Activated T-cell treated with anti-CD3 and anti-CD28 coated beads for 48 hours (primary cell): ENCODE measurements at regions not wholly inside any gene's neighbourhood (a gene's known extent, or its start where the extent isn't known, plus 50 kb on each side); places are given as distances from the start of the nearest gene placed in this dataset.

Experiments
- DNase-seq: peaks from one replicate; pipeline ENCODE4 v3.0.0-alpha.2; 2020; ENCODE audit warnings: low read depth

DNA sequence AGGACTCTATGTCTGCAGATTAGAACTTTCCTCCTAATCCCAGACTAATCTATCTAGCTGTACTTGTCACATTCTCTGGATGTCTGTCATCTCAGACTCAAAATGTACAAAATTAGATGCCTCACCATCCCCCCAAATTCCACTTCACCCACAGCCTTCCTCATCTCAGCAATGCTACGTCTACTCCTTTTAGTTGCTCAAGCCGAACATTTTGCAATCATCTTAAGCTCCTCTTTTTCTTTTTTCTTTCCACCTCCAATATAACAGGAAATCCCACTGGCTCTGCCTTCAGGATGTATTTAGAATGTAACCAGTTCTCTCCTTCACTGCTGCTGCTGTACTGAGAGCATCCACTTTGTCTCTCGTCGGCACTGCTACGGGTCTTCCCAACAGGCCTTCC is 1091.8 kb downstream of the TBC1D22A start:
- DNase-seq, result no peak

DNA sequence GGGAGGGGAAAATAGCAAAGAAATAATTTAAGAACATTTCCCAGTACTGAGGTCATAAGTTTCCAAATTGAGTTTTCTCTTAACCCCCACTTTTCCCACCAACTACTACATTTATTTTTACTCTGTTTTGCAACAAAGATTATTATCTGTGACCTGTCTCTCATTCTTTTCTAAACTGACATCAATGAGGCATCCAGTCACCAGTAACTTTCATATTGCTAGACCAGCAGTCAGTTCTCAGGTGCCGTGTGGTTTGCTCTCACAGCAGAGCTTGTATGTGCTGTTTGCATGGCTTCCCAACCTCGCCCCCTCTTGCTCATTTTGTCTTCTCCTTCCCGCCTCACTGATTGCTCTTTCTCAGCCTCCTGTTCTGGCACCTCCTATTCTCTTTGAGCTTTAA is 1091.3 kb downstream of the TBC1D22A start:
- DNase-seq, result no peak

DNA sequence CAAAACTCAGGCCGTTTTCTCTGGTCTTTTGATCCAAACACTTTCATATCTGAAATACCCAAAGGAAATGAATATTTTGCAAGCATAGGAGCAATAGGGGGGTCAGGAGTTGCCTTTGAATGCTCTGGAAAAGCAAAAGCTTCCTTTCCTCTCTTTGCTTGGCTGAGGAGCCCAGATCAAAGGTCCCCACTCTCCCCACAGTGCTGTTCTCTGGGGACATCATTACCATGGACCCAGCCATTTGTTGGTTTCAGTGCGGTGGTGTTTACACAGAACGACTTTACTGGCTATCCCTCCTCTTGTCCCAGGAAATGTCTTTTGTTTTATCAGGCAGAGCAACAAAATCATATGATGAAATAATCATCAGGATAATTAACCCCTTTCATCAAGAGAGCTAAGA is 1089.1 kb downstream of the TBC1D22A start:
- no peak for DNase-seq

DNA sequence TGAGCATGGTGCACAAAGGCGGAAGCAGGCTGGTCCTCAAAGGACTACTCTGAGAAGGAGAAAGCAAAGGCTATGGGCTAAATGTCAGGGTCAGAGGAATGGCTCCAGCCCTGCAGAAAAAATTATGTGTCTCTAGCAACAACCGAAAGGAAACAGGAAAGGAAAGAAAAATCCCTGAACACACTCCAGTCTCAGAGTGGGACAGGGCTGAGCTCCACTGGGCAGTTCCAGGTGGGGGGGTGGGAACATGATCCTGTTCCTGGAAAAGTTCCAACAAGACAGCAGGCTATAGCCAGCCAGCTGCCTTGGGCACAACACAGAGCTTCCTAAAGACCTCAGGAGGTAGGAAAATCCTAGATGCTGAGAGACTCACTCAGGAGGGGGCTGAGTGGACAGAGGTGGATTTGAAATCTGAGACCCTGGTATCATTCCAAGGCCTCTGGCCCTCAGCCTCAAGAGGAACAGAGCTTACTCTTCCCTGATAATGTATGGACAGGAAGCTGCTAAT is 1088.2 kb downstream of the TBC1D22A start:
- DNase-seq, result no peak

DNA sequence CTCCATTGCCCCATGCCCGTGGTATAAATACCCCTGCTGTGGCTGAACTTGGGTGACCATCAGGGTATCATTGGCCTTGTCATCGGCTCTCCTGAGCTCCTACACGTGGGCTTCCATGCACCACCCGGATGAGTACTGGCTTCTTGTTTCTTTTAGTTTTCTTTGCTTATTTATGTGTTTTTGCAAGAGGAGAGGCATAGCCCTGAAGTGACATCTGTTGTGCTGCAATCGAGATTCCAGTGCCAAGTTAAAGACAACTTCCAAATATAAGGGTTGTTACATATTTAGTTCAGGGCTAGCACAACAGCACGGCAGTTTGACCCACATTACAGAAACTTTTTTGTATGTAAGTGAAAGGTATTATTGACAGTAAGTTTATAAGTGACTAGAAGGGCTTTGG is 1087.1 kb downstream of the TBC1D22A start:
- no peak for DNase-seq

DNA sequence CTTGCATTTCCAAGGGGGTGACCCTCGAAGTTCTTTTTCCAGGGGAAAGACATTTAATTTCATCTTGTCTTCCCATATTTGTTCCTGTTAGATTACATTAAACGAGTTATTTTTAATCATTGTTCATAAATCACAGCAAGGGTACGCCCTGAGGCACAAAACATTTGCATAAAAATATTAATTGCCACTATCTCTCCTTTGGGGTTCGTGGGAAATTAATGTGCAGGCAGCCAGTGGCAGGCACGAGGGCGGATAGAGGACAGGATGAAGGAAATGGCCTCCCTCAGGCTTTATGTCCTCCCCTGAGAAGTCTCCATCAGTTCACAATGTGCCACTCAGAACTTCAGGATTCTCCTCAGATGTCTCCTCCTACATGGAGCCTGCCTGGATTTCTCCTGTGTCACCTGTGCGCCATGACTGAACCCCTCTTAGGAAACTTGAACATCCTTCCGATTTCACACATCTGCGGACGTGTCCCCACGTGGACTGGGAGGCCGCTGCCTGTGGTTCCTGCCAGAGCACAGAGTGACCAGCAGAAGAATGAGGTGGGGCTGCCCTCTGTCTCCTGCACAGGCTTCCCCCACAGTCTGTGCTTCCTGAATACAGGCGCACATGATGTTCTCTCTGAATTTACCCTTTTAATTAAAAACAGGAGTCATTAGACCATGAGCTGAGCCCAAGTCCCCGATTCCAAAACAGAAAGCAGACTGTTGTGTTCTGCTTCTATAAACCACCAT is 1085.9 kb downstream of the TBC1D22A start:
- no peak for DNase-seq

DNA sequence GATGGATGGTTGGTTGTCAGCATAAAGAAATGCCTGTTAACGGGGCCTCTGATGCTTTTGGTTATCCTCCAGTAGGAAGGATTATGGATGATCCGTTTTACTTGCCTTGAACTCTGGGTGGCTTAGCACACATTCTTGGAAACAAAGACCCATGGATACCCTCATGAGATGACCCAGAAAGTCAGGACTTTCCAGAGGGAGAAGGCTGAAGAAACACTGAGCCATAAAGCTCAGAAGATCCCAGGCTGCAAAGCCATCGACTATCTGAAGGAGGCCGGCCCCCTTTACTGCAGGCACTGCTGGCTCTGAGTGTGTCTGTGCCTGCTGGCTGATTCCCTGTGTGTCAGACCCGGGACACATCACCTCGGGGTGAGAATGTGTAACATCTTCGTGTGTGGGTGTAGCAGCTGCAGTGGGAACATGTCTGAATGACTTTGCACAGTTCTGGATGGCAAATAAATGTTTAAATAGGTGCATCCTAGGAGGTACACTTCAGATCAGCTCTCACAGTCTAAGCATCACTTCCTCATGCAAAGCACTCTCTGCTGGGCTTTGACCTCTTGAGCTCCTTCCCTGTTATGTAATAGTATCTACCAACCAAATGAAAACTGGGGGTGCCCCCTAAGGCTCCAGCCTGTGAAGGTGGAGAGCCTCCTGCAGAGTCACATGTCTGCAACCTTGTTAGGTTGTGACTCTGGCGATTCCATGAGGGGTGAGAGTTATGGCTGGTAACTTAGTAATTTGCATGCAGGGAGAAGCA is 1084.9 kb downstream of the TBC1D22A start:
- DNase-seq, result no peak

DNA sequence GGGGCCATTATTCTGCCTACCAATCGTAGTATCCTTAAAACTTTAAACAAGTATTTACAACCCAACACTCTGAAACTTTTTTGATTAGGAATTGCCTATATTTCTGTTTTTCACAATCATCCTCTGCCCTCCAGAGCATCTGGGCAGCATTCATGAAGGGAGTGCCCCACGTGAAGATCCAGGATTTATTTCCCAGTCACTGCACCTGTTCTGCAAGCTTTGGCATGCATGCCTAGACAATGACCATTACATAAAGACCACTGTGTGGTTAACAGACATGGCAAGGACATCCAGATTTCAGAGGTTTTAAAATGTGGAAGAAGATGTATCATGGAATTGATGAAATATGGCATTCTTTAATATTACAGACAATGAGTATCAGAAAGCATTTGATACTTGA is 1083.8 kb downstream of the TBC1D22A start:
- DNase-seq, result no peak

DNA sequence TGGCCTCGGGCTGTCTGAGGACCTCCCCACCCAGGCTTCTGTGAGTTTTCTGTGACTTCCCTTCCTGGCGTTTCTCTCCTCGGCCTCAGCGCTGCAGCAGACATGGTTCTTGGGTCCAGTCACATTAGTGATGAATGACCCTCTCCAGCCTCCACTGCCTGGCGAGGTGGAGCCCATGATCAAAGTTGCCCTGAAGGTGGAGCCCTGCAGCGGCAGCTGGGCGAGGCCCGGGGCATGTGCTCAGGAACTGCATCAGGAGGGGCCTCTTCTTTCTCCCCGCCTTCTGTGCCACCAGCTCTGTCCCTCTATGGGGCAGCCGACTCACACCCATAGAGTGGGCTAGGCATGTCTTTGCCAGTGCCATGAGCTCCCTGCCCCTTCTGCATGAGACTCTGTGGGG is 1079.7 kb downstream of the TBC1D22A start:
- no peak for DNase-seq

DNA sequence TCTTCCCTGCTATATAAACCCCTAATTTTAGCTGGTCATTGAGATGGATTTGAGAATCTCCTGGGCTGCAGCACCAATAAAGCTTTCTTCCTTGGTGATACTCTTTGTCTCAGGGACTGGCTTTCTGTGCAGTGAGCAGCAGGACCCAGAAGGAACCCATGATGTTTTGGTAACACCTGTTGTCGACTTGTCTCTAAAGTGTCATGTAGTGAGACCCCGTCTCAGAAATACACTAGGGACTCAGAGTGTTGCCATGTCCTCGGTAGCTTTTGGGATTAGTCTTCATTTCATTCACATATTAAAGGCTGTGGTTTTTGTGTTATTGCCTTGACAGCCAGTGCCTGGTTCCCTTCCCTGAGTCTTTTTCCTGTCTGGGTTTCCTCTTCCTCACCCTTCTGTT is 1078.7 kb downstream of the TBC1D22A start:
- no peak for DNase-seq

DNA sequence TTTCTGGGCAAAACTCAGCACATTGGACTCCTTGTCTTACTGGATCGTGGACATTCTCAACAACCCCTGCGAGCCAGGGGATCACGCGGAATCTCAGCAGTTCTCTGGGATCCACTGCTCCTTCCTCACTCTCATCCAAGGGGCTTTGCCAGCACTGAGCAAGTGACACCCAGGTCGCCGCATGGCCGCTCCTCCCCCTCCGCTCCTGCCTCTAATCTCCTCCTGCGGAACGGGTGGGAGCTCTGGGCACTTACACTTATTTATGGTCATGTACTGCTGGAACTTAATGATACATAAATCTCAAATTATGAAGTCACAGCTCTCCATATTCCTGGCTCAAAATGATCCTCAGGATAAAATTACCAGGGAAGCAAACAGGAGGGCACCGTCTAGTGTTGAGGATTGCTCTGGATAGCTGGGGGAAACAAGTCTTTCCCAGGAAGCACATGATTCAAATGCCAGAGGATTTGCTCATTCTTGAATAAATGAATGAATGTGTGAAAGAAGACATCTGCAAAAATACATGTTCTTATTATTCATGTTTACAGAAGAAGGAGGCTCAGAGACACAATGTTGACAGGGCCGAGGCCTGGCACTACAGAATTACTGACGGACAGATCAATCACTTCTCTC is 1077.3 kb downstream of the TBC1D22A start:
- DNase-seq, result no peak

DNA sequence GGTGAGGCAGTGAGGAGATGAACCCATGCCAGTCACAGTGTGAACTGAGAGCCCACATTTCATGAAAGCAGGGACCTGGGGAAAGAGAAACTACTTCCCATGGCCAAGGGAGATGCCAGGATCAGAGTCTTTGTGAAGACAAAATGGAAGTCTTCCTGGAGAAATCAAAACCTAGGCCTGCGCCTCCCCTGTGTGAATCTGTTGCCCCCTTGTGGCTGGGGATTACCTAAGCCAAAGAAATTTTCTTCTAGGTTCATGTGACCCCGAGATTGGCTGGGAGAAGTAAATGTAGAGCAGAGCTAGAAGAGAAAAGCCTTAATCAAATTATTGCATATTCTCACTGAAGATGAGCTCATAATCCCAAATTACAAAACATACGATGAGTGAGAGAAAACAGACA is 1075.3 kb downstream of the TBC1D22A start:
- no peak for DNase-seq

DNA sequence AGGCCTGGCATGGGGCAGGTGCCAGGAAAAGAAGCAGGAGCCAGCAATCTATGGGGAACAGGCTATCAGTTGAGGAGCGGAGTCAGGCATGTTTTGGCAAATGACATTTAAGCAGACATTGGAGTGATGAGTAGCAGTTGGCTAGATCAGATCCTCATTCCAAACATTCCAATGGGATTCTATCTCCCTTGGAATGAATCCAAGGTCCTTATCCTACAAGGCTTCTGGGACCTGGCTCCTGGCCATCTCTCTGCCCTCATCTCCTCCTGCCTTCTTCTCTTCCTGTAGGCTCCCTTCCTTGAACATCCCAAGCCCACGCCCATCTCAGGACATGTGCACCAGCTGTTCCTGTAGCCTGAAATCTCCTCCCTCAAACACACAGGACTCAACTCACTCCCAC is 1074.5 kb downstream of the TBC1D22A start:
- DNase-seq, result no peak

DNA sequence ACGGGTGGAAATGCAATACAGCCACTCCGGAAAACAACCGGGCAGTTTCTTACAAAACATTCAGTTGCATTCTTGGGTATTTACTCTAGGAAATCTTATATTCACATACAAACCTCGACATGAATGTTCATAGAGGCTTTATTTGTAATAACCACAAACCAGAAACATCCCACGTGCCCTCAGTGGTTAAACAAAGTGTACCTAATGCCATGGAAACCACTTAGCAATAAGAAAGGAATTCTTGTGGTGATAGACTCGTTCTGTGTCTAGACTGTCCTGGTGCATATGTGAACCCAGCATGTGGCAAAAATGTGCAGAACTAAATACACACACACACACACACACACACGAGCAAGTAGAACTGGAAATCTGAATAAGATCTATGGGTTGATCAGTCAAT is 1073.3 kb downstream of the TBC1D22A start:
- DNase-seq, result no peak

DNA sequence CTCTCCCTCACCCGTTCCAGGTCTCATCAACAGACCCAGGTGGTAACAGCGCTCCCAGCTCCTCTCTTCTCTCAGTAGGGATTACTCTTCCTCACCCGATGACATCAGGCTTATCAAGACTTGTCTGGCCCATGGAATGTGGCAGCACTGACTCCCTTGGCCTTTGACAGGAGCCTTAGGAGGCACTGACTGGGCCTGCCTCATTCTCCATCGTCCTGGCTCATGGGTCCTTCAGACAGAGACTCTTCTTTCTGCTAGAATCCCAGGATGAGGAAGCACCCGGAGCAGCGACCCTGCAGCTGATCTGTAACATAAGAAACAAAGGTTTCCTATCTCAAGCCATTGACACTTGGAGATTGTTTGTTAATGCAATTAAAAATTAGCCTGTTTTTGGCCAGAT is 1063.6 kb downstream of the TBC1D22A start:
- DNase-seq, result no peak

DNA sequence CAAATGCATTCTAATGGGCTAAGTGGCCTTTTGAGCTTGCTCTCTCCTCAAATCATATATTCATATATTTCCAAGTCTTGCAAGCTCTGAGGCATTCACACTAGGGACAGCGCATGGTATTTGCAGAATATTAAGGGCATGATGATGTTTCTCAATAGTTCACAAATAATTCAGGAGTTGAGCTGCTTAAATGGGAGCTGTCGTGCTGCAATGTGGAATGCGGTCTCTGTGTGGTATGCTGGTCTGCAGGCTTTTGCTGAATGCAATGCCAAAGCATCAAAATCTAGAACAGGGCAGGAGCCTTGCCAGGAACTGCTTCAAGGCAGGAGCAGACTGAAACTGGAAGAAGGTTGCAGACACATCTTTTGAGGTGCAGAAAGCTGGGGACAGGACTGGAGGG is 1060.0 kb downstream of the TBC1D22A start:
- DNase-seq, result no peak

DNA sequence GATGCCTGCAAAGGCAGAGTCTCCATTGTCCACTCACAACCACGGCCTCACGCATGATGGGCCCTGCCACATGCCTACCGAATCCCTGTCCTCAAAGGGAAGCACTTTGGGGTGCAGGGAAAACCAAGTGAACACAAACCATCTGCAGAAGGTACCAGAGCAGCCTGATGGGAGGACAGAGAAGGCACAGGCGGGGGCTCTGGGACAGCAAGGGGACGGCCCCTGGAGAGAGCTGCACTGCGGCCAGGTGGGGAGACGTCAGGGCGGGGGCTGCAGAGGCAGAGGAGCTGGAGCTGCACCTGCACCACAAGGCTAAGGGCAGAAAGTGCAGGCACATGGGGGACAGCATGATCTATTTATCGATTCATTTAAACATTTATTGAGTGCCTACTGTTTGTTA is 1056.0 kb downstream of the TBC1D22A start:
- no peak for DNase-seq

DNA sequence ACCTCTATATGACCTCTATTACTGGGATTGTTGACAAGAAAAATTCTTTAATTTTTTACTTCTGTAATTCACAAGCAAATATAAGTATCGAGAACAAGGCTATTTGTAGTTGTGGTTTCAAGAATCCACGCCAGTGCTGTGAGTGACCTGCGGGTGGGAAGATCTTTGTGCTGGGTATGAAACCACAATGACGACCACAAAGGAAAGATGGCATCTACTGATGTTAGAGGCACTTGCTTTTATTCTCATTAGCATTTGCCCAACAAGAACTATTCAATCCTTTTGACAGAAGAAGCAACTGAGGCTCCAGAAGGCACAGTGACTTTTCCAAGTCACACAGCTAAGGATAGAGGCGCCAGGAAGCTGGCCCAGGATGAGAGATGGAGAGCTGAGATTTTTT is 1054.9 kb downstream of the TBC1D22A start:
- DNase-seq, result no peak

DNA sequence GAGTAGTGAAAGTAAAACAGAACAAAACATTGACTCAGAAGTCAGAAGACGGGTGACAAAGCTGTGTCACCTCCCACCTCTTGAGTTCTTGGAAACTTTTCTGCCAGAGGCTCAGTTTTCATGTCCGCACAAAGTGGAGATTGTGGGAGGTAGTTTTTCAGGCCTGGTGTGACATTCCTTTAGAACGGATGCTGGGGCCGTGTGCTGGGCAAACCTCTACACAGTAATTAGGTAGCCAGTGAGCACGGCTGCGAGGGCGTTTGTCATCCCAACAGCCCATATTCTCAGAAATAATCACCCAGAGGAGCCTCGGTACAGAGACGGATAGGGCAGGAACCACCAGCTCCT is 1054.4 kb downstream of the TBC1D22A start:
- no peak for DNase-seq

DNA sequence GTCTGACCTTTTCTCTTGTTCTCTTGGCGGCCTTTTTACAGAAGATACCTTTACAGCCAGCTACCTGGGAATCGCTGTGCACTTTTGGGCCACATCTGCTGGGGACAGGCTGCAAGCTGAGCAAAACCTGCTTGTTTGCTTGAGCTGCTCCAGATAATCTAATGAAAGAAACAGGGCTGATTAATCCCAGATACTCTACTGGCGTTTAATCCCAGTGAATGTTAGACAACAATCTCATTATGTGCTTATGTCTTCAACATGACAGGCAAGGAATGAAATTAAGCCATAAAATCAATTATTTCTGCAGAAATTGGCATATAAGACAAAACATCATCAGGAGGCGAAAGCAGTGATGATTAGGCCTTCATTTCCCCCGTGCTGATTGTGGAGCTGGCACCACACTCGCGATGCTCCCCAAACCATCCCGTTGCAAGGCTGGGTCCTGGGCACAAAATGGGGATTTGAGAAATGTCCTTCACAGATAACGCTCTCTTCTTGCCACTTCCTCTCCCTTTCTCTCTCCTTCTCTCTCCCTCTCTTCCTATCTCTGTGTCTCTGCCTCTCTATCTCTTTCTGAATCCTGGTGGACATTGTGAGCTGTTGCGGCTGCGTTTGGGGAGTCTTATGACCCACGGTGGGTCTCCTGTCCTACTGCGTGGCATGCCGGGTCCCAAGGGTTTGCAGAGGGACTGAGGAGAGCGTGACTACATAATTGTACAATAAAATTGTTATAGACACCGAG is 1053.8 kb downstream of the TBC1D22A start:
- no peak for DNase-seq

DNA sequence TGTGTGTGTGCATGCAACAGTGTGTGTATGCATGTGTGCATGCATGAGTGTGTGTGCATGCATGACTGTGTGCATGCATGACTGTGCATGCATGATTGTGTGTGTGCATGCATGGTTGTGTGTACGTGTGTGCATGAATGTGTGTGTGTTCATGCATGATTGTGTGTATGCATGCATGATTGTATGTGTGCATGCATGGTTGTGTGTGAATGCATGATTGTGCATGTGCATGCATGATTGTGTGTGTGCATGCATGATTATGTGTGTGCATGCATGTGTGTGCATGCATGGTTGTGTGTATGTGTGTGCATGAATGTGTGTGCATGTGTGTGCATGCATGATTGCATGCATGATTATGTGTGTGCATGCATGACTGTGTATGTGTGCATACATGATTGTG is 1052.0 kb downstream of the TBC1D22A start:
- no peak for DNase-seq

DNA sequence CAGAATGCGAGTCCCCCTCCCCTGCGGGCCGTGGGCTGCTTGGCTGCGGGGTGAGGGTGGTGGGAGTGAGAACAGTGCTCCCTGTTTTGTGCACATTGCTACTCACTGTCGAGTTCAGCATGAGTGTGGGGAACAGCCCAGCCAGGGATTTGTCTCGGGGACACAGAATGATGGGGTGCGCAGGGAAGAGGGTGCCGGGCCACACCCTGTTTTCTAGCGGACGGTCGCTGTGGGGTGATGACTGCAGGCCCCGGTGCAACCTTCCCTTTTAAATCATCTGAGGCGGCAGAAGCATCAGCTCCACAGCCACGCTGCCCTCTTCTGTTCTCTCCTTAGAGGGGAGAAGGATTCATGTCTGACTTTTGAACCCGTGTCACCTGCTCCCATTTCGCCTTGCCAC is 1051.2 kb downstream of the TBC1D22A start:
- no peak for DNase-seq

DNA sequence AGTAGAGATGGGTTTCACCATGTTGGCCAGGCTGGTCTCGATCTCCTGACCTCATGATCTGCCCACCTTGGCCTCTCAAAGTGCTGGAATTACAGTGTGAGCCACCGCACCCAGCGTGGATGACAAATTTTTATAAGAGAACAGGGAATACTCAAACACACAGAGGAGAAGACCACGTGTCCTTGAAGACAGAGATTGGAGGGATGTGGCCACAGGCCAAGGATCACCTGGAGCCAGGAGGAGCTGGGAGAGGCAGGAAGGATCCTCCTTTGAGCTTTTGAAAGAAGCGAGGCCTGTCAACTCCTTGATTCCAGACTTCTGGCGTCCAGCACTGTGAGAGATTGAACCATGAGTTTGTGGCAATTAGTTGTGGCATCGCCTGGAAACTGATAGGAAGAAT is 1049.5 kb downstream of the TBC1D22A start:
- DNase-seq, result no peak
